CD4-positive, alpha-beta T cell treated with Interleukin-2 at 100 ng/mL for 4 hours (primary cell): ENCODE measurements at regions not wholly inside any gene's neighbourhood (a gene's known extent, or its start where the extent isn't known, plus 50 kb on each side); places are given as distances from the start of the nearest gene placed in this dataset.
"Not testable (repeated sequence)": the region's sequence is repeated elsewhere in the genome, so short reads cannot be mapped to it uniquely, and the experiment has no call there.

ENCODE experiments used
- DNase-seq: peaks from one replicate; pipeline ENCODE4 v3.0.0-alpha.2; 2020; ENCODE audit warnings: low spot score

GRCh38 chr5:87784879-87785495 lies 372.3 kb upstream of the CCNH start:
- DNase-seq: no peak

- DNase-seq: no peak
Measured at GRCh38 chr5:87784311-87784710, 371.6 kb upstream of the CCNH start.

- DNase-seq: no peak
Measured at GRCh38 chr5:87782916-87783315, 370.2 kb upstream of the CCNH start.

GRCh38 chr5:87781976-87782375 lies 369.2 kb upstream of the CCNH start:
- no peak for DNase-seq

GRCh38 chr5:87780831-87781760 lies 368.4 kb upstream of the CCNH start:
- peak; percentile 80 for DNase-seq

GRCh38 chr5:87778876-87779275 lies 366.1 kb upstream of the CCNH start:
- DNase-seq: no peak

- no peak for DNase-seq
Measured at GRCh38 chr5:87777877-87778276, 365.1 kb upstream of the CCNH start.

GRCh38 chr5:87776785-87777184 lies 364.1 kb upstream of the CCNH start:
- DNase-seq: no peak

- not testable (repeated sequence) for DNase-seq
Measured at GRCh38 chr5:87776302-87776701, 363.6 kb upstream of the CCNH start.

GRCh38 chr5:87775228-87775627 lies 362.5 kb upstream of the CCNH start:
- no peak for DNase-seq

- no peak for DNase-seq
Measured at GRCh38 chr5:87774804-87775203, 362.1 kb upstream of the CCNH start.

- DNase-seq: no peak
Measured at GRCh38 chr5:87770601-87771121, 357.9 kb upstream of the CCNH start.

- no peak for DNase-seq
Measured at GRCh38 chr5:87770016-87770570, 357.4 kb upstream of the CCNH start.

GRCh38 chr5:87769157-87769556 lies 356.4 kb upstream of the CCNH start:
- no peak for DNase-seq

GRCh38 chr5:87768190-87768589 lies 355.5 kb upstream of the CCNH start:
- DNase-seq: no peak

GRCh38 chr5:87765009-87765408 lies 352.3 kb upstream of the CCNH start:
- DNase-seq: no peak

- no peak for DNase-seq
Measured at GRCh38 chr5:87762631-87763030, 349.9 kb upstream of the CCNH start.

- DNase-seq: no peak
Measured at GRCh38 chr5:87756951-87757350, 344.2 kb upstream of the CCNH start.

- DNase-seq: no peak
Measured at GRCh38 chr5:87755360-87755759, 342.6 kb upstream of the CCNH start.

- no peak for DNase-seq
Measured at GRCh38 chr5:87754009-87754757, 341.5 kb upstream of the CCNH start.

- DNase-seq: no peak
Measured at GRCh38 chr5:87752362-87752761, 339.6 kb upstream of the CCNH start.

- DNase-seq: no peak
Measured at GRCh38 chr5:87751824-87752223, 339.1 kb upstream of the CCNH start.
